Frontal cortex (tissue), 3 donors: ENCODE measurements at regions not wholly inside any gene's neighbourhood (a gene's known extent, or its start where the extent isn't known, plus 50 kb on each side); places are given as distances from the start of the nearest gene placed in this dataset.

Experiments used
- DNase-seq, 2 donors: peaks; one replicate each; pipeline ENCODE4 v3.0.0; 2012; ENCODE audit warnings: low spot score in 2 of 2
- FAIRE-seq: peaks from 2 replicates; lab custom pipeline; 2012; peaks lifted over from hg19 to GRCh38; lab: Jason Lieb, UNC
- donor health status: control.
- donor health status: control.
- donor health status: control.

GRCh38 chr6:80553071-80553740 lies 446.7 kb downstream of the BCKDHB start:
- FAIRE-seq: no peak

GRCh38 chr6:80550748-80551147 lies 444.3 kb downstream of the BCKDHB start:
- FAIRE-seq: no peak

More at GRCh38 chr6:80553071-80553740, 446.7 kb downstream of the BCKDHB start:
- no peak for DNase-seq

GRCh38 chr6:80550281-80550680 lies 443.8 kb downstream of the BCKDHB start:
- FAIRE-seq (peak; percentile 8), DNase-seq (no peak)

More at GRCh38 chr6:80550748-80551147, 444.3 kb downstream of the BCKDHB start:
- no peak for DNase-seq

DNA sequence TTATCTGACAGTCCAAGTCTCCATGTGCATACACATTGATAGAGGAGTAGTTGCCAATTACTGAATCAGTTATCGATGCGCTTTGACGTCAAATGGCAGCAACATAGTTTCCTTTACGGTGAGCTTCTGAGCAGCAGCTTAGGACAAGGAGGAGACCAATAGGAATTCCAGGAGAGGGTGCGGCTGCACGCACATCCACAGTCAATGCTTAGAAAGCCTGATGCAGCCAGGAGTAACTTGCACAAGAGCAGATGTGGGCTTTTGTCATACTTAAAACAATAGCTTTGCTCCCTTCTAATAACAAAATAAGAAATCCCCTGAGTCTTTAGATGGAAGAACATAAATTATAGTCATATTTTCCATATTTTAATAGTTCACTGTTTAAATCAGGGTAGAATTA lies 442.1 kb downstream of the BCKDHB start:
- DNase-seq (no peak), FAIRE-seq (no peak)

GRCh38 chr6:80547827-80548226 lies 441.4 kb downstream of the BCKDHB start:
- FAIRE-seq (no peak), DNase-seq (no peak)

GRCh38 chr6:80544976-80545722 lies 438.7 kb downstream of the BCKDHB start:
- FAIRE-seq (no peak), DNase-seq (no peak)

DNA sequence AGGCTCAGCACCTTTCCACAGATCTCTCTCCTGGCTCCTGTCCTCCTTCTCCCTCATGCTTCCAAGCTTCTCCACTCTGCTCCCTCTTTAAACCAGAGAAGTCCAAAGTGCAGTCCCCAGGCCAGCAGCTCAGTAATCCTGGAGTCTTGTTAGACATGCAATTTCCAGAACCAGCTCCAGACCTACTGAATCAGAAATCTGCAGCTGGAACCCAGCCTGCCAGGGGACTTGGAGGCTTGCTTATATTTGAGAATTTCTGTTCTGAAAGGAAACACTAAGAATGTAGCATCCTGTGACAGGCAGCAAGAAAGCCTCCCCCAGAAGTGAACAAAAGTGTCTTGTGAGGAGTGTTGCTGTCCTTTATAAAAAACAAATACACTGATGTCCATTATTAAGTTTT lies 438.1 kb downstream of the BCKDHB start:
- no peak for FAIRE-seq
- no peak for DNase-seq

GRCh38 chr6:80543598-80544222 lies 437.2 kb downstream of the BCKDHB start:
- no peak for FAIRE-seq
- no peak for DNase-seq

DNA sequence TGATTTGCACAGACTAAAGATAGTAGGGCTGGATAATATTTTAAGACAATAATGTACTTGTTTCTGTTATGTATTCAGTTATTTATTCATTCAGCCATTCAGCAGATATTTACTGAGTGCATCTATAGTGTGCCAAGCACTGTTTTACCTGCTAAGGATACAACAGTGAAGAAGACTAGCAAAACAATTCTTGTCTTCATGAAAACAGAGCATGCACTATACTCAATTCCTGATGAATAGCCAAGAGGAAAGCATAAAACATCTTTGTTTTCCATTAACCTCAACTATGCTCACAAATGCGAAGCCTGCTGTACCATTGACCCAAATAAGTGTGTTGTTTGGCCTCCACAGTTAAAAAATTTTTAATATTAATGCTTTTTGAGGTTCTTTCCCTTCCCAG lies 436.7 kb downstream of the BCKDHB start:
- no peak for FAIRE-seq
- DNase-seq: no peak

DNA sequence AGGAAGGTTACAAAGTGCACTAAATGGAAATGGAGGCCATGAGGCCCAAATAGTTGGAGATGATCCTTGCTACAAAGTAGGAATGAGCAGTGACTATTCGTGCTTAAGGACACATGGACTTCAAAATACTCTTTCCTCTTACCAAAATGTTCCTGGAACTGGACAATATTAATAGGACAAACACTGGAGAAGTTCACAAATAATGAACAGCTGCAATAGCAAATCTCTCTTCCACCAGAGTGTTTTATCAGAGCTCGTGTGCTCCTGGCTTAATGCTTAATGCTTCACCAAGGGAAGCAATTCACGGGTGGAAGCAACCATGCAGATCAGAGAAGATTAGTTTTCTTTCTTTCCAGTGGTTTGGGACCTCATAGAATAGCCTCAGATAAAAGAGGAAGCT lies 435.4 kb downstream of the BCKDHB start:
- FAIRE-seq (no peak), DNase-seq (no peak)

DNA sequence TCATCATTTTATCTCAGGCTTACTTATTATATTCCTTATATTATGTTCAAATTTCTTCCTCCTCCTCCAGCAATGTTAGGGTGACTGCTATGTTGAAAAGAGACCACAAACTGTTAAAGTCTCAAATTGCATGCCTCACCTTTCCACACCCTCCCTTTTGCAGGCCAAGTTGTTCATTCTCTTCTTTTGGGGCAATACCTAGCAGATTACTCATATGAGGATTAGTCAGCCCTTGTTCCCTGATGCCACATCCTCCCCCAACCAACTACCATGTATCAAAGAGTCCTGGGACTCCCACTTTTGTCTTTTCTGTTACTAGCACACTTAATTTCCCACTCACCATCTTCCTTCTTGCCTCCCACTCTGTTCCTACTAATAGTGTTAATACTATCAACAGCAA lies 434.7 kb downstream of the BCKDHB start:
- DNase-seq: no peak
- no peak for FAIRE-seq

GRCh38 chr6:80540700-80541099 lies 434.2 kb downstream of the BCKDHB start:
- no peak for FAIRE-seq
- no peak for DNase-seq

DNA sequence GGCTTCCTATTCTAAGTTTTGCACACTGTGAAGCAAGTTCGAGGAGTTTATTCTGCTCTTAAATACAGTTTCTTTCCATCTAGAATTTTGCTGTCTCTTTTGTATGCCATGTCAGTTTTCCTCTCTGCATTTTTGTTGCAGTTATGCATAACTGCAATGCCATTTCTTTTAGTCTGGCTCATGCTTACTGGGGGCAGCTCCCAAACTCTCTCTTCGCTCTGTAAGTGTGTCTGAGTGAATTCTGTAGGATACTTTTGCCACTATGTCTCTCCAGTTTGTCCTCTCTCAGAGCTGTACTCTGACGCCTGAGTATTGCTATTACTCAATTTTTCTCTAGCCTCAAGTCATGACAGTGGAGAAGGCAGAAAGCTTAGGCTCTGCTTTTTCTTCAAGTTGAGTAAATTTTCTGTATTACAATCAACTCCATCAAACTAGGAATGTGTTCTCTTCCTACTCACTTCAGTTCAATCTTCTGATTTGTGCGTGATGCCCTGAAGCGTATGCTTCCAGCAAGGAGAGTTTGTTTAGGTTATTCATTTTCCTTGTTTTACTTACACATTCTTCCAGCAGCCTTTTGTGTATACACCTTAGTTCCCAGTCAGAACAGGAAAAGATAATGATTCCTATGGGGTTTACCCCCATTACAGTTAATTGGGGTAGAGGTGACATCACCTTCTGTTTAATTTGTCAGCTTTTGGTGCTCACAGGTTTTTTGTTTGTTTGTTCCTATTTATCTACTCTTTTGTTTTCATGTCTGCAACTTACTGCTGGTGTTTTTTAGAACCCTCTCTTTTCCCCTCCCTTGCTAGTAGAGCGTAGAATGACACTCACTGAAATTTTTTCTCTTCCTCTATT lies 430.9 kb downstream of the BCKDHB start:
- no peak for FAIRE-seq
- DNase-seq: no peak

- DNase-seq: no peak
- FAIRE-seq: no peak
Measured at GRCh38 chr6:80535914-80536565, 429.6 kb downstream of the BCKDHB start.

GRCh38 chr6:80531681-80532619 lies 425.5 kb downstream of the BCKDHB start:
- no peak for DNase-seq
- peak; percentile 3 for FAIRE-seq

DNA sequence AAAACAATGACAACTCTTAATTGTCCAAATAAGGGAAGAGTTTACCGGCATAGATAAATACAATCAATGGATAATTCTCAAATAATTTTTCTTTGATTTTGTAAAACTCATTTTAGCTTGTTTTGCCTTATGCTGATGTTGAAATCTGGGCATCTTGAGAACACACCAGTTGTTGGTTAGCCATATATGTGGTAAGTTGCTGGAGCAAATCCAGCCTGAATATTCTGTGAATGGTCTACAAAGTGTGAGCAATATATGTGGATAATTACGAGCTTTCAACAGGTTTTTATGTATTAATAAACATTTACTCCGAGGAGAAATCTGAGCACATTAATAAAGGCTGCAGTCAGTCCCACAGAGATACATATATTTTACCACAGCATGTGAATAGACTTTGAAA lies 423.6 kb downstream of the BCKDHB start:
- FAIRE-seq (no peak), DNase-seq (no peak)

DNA sequence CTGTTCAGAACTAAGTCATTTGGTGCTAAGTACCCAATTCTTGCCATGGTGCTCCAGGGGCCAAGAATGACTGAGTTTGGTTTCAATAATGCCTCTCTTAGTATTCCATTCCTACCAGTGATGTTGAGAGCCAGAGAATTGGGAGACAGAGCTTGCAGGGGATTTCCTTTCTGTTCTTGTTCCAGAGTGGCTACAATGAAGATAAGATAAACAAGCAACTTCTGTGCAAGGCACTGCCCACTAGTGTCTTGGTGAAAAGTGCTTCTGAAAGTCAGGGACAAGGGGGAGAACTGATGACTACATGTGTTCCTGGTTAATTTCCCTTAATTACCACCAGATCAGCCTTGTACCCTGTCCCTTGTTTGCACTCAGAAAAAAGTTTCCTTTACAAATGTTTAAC lies 421.6 kb downstream of the BCKDHB start:
- no peak for FAIRE-seq
- no peak for DNase-seq

GRCh38 chr6:80527552-80528052 lies 421.1 kb downstream of the BCKDHB start:
- DNase-seq (no peak), FAIRE-seq (no peak)
